SK-N-SH treated with all-trans-retinoic acid at 6 μM for 48 hours (cell line): ENCODE measurements at regions not wholly inside any gene's neighbourhood (a gene's known extent, or its start where the extent isn't known, plus 50 kb on each side); places are given as distances from the start of the nearest gene placed in this dataset.

Source experiments
- CREB5 ChIP-seq: fragments of 250-450 bp; sonication (Bioruptor Pico); IDR thresholded peaks from 2 replicates; pipeline ENCODE4 v1.5.1; 2020; ENCODE audit warnings: low read depth, mild to moderate bottlenecking, moderate library complexity
- CSRNP3 ChIP-seq: fragments of 250-450 bp; sonication (Bioruptor Pico); IDR thresholded peaks from 2 replicates; pipeline ENCODE4 v1.5.1; 2021; ENCODE audit warnings: mild to moderate bottlenecking, moderate library complexity
- PATZ1 ChIP-seq: fragments of 250-450 bp; sonication (Bioruptor Pico); IDR thresholded peaks from 2 replicates; pipeline ENCODE4 v1.8.0; 2020; ENCODE audit warnings: mild to moderate bottlenecking, moderate library complexity, borderline replicate concordance
- PPARA ChIP-seq: fragments of 250-450 bp; sonication (Bioruptor Pico); IDR thresholded peaks from 2 replicates; pipeline ENCODE4 v1.5.0; 2020; ENCODE audit warnings: mild to moderate bottlenecking, borderline replicate concordance
- RARB ChIP-seq: fragments of 250-450 bp; sonication (Bioruptor Pico); IDR thresholded peaks from 2 replicates; pipeline ENCODE4 v1.8.0; 2021; ENCODE audit warnings: mild to moderate bottlenecking, moderate library complexity
- ZFP30 ChIP-seq: fragments of 450-650 bp; formaldehyde crosslinking; IDR thresholded peaks from 2 replicates; pipeline ENCODE4 v1.5.0; 2022; ENCODE audit warnings: mild to moderate bottlenecking, moderate library complexity

GRCh38 chr11:25317216-25317615 lies 820.4 kb downstream of the LUZP2 start:
- TF ChIP-seq CREB5 (CRISPR knock-in tag) (no peak), ZFP30 (CRISPR knock-in tag) (no peak), RARB (no peak), CSRNP3 (CRISPR knock-in tag) (no peak), PATZ1 (CRISPR knock-in tag) (no peak), PPARA (CRISPR knock-in tag) (no peak)
